Neural progenitor cell (in vitro differentiated cells): ENCODE measurements at regions not wholly inside any gene's neighbourhood (a gene's known extent, or its start where the extent isn't known, plus 50 kb on each side); places are given as distances from the start of the nearest gene placed in this dataset.
"Not testable (repeated sequence)": the region's sequence is repeated elsewhere in the genome, so short reads cannot be mapped to it uniquely, and the experiment has no call there.

ENCODE experiments used
- DNase-seq: peaks from one replicate; pipeline ENCODE4 v3.0.0-alpha.2; 2016; ENCODE audit warnings: low spot score
- H2AFZ ChIP-seq: fragments of 200-600 bp; sonication (generic); replicated peaks from 2 replicates; pipeline ENCODE4 v1.6.1; 2016; ENCODE audit warnings: antibody characterized with exemption
- H3F3A ChIP-seq: fragments of 200-600 bp; sonication (generic); 2 replicates; pipeline ENCODE4 v1.6.1; 2016; ENCODE audit warnings: antibody characterized with exemption, low read depth
- H3K27ac ChIP-seq: fragments of 200-600 bp; sonication (generic); 2 replicates; pipeline ENCODE4 v1.5.1; 2016; ENCODE audit warnings: mild to moderate bottlenecking
- H3K27me3 ChIP-seq: fragments of 200-600 bp; sonication (generic); 2 replicates; pipeline ENCODE4 v1.6.1; 2016; ENCODE audit warnings: mild to moderate bottlenecking, moderate library complexity
- H3K36me3 ChIP-seq: fragments of 200-600 bp; sonication (generic); 2 replicates; pipeline ENCODE4 v1.5.1; 2016
- H3K4me1 ChIP-seq: fragments of 200-600 bp; sonication (generic); 2 replicates; pipeline ENCODE4 v1.6.1; 2016; ENCODE audit warnings: mixed run types
- H3K4me2 ChIP-seq: fragments of 200-600 bp; sonication (generic); 2 replicates; pipeline ENCODE4 v1.6.1; 2016
- H3K4me3 ChIP-seq: fragments of 200-600 bp; sonication (generic); 2 replicates; pipeline ENCODE4 v1.5.1; 2016
- H3K79me2 ChIP-seq: fragments of 200-600 bp; sonication (generic); 2 replicates; pipeline ENCODE4 v1.6.1; 2016; ENCODE audit warnings: low read depth
- H3K9ac ChIP-seq: fragments of 200-600 bp; sonication (generic); 2 replicates; pipeline ENCODE4 v1.6.1; 2016
- H3K9me3 ChIP-seq: fragments of 200-600 bp; sonication (generic); 2 replicates; pipeline ENCODE4 v1.5.1; 2016; ENCODE audit warnings: low read depth
- H4K20me1 ChIP-seq: fragments of 200-600 bp; sonication (generic); 2 replicates; pipeline ENCODE4 v1.6.1; 2016; ENCODE audit warnings: low read depth
- H3K27ac Mint-ChIP-seq: 3 replicates; pipeline ENCODE4 v1.8.0; 2021; ENCODE audit warnings: mixed read lengths
- H3K27me3 Mint-ChIP-seq: 2 replicates; pipeline ENCODE4 v1.8.0; 2022; ENCODE audit warnings: low read depth, mild to moderate bottlenecking, inconsistent platforms, moderate library complexity, mixed read lengths; ENCODE audit not compliant: insufficient read depth
- H3K36me3 Mint-ChIP-seq: 3 replicates; pipeline ENCODE4 v1.8.0; 2021; ENCODE audit warnings: mixed read lengths
- H3K4me1 Mint-ChIP-seq: 3 replicates; pipeline ENCODE4 v1.8.0; 2021; ENCODE audit warnings: mixed read lengths
- H3K4me3 Mint-ChIP-seq: 3 replicates; pipeline ENCODE4 v1.8.0; 2021; ENCODE audit warnings: mild to moderate bottlenecking, moderate library complexity, mixed read lengths
- H3K9me3 Mint-ChIP-seq: 3 replicates; pipeline ENCODE4 v1.8.0; 2020; ENCODE audit warnings: mixed read lengths
- CTCF ChIP-seq: fragments of 200-600 bp; sonication (generic); IDR thresholded peaks from 2 replicates; pipeline ENCODE4 v1.5.1; 2017; ENCODE audit warnings: antibody characterized with exemption, mild to moderate bottlenecking
- EZH2 ChIP-seq: fragments of 200-600 bp; sonication (generic); IDR thresholded peaks from 2 replicates; pipeline ENCODE4 v1.6.1; 2017; ENCODE audit warnings: antibody characterized with exemption, mild to moderate bottlenecking, moderate library complexity
- EZH2phosphoT487 ChIP-seq: fragments of 200-600 bp; sonication (generic); IDR thresholded peaks from 2 replicates; pipeline ENCODE4 v1.6.1; 2017; ENCODE audit warnings: antibody characterized with exemption

GRCh38 chr3:15877813-15878212 is 80.0 kb upstream of the ANKRD28 start:
- Histone ChIP-seq H2AFZ (no peak overlapping the region), H3K4me2 (no peak overlapping the region), H3K9me3 (no peaks in the 10 kb centered on the region), H3K27me3 (no peaks in the 10 kb centered on the region), H3K79me2 (no peaks in the 10 kb centered on the region), H3K27ac (no peak overlapping the region), H3K4me1 (no peaks in the 10 kb centered on the region), H4K20me1 (no peaks in the 10 kb centered on the region), H3F3A (no peaks in the 10 kb centered on the region), H3K9ac (no peak overlapping the region), H3K36me3 (no peaks in the 10 kb centered on the region), H3K4me3 (no peak overlapping the region)
- peaks cover 2% of the 10 kb centered on the region for H3K27me3 Mint-ChIP-seq
- no peak overlapping the region for H3K27ac Mint-ChIP-seq
- TF ChIP-seq EZH2 (no peak), CTCF (no peak), EZH2phosphoT487 (no peak)
- peaks cover 11% of the 10 kb centered on the region for H3K9me3 Mint-ChIP-seq
- H3K4me1 Mint-ChIP-seq: no peaks in the 10 kb centered on the region
- no peak for DNase-seq
- H3K36me3 Mint-ChIP-seq: peaks cover 15% of the 10 kb centered on the region
- no peak overlapping the region for H3K4me3 Mint-ChIP-seq

GRCh38 chr3:15879787-15880186 is 82.0 kb upstream of the ANKRD28 start:
- not testable (repeated sequence) for H4K20me1 ChIP-seq, H3K27ac ChIP-seq, H3K27ac Mint-ChIP-seq, H3K27me3 Mint-ChIP-seq, H2AFZ ChIP-seq, H3F3A ChIP-seq, H3K4me3 ChIP-seq, H3K4me1 Mint-ChIP-seq, H3K36me3 ChIP-seq, DNase-seq, H3K79me2 ChIP-seq, H3K27me3 ChIP-seq, H3K9me3 ChIP-seq, H3K9ac ChIP-seq, H3K4me1 ChIP-seq, H3K4me3 Mint-ChIP-seq, H3K4me2 ChIP-seq
- Mint-ChIP-seq H3K9me3 (peaks cover 11% of the 10 kb centered on the region), H3K36me3 (peaks cover 15% of the 10 kb centered on the region)

GRCh38 chr3:15882577-15882976 is 84.8 kb upstream of the ANKRD28 start:
- Mint-ChIP-seq H3K27me3 (peaks cover 3% of the 10 kb centered on the region), H3K27ac (no peak overlapping the region), H3K4me1 (no peaks in the 10 kb centered on the region), H3K36me3 (peaks cover 7% of the 10 kb centered on the region), H3K4me3 (no peak overlapping the region), H3K9me3 (peaks cover 11% of the 10 kb centered on the region)
- no peak overlapping the region for H3K27ac ChIP-seq
- no peak overlapping the region for H3K4me2 ChIP-seq
- H4K20me1 ChIP-seq: no peaks in the 10 kb centered on the region
- no peak for DNase-seq
- H3K36me3 ChIP-seq: no peaks in the 10 kb centered on the region
- H3K9ac ChIP-seq: no peak overlapping the region
- H3K9me3 ChIP-seq: no peaks in the 10 kb centered on the region
- no peaks in the 10 kb centered on the region for H3K79me2 ChIP-seq
- no peak overlapping the region for H2AFZ ChIP-seq
- TF ChIP-seq EZH2phosphoT487 (no peak), EZH2 (no peak), CTCF (no peak)
- H3K27me3 ChIP-seq: no peaks in the 10 kb centered on the region
- H3K4me3 ChIP-seq: no peak overlapping the region
- no peaks in the 10 kb centered on the region for H3F3A ChIP-seq
- H3K4me1 ChIP-seq: no peaks in the 10 kb centered on the region

- H3K27me3 ChIP-seq: no peaks in the 10 kb centered on the region
- no peaks in the 10 kb centered on the region for H3K79me2 ChIP-seq
- no peak overlapping the region for H3K27ac Mint-ChIP-seq
- no peak overlapping the region for H2AFZ ChIP-seq
- no peak overlapping the region for H3K4me3 Mint-ChIP-seq
- H3K9me3 Mint-ChIP-seq: peaks cover 2% of the 10 kb centered on the region
- H4K20me1 ChIP-seq: no peaks in the 10 kb centered on the region
- no peaks in the 10 kb centered on the region for H3K4me1 Mint-ChIP-seq
- H3K27ac ChIP-seq: no peak overlapping the region
- no peaks in the 10 kb centered on the region for H3K4me1 ChIP-seq
- no peak overlapping the region for H3K9ac ChIP-seq
- peaks cover 2% of the 10 kb centered on the region for H3K36me3 Mint-ChIP-seq
- no peaks in the 10 kb centered on the region for H3F3A ChIP-seq
- no peak overlapping the region for H3K4me2 ChIP-seq
- peaks cover 2% of the 10 kb centered on the region for H3K27me3 Mint-ChIP-seq
- no peak for DNase-seq
- H3K36me3 ChIP-seq: no peaks in the 10 kb centered on the region
- H3K9me3 ChIP-seq: no peaks in the 10 kb centered on the region
- H3K4me3 ChIP-seq: no peak overlapping the region
- TF ChIP-seq EZH2: no peak
- TF ChIP-seq EZH2phosphoT487: no peak
- TF ChIP-seq CTCF: no peak
Observed at GRCh38 chr3:15884132-15884531, 86.4 kb upstream of the ANKRD28 start.
